H1 (cell line): ENCODE measurements at regions not wholly inside any gene's neighbourhood (a gene's known extent, or its start where the extent isn't known, plus 50 kb on each side); places are given as distances from the start of the nearest gene placed in this dataset.

Source experiments
- CEBPB ChIP-seq: IDR thresholded peaks from 2 replicates; pipeline ENCODE4 v1.6.1; 2012; ENCODE audit warnings: low read depth, low read length
- CHD2 ChIP-seq: IDR thresholded peaks from 2 replicates; pipeline ENCODE4 v1.6.1; 2012; ENCODE audit warnings: low read length, improper control_type of control experiment
- EP300 ChIP-seq, 2 experiments: IDR thresholded peaks; 1 replicate in 1 of 2; 2 replicates in 1 of 2; pipeline ENCODE4 v1.6.1; 2011 to 2012; ENCODE audit warnings: low read depth in 2 of 2, low read length in 2 of 2, mild to moderate bottlenecking in 2 of 2, borderline replicate concordance in 1 of 2, inconsistent platforms in 1 of 2, moderate library complexity in 1 of 2
- EZH2 ChIP-seq: fragments of 200-600 bp; sonication (generic); IDR thresholded peaks from 2 replicates; pipeline ENCODE4 v1.7.1; 2012; ENCODE audit warnings: low read depth, mild to moderate bottlenecking, moderate library complexity, low read length, inconsistent platforms; ENCODE audit not compliant: severe bottlenecking
- HDAC2 ChIP-seq, 2 experiments: fragments of 300-600 bp in 1 of 2; sonication (generic) in 1 of 2; IDR thresholded peaks; 2 replicates each; pipeline ENCODE4 v1.6.1; 2011 to 2012; ENCODE audit warnings: low read depth in 2 of 2, low read length in 2 of 2, mild to moderate bottlenecking in 2 of 2, moderate library complexity in 2 of 2, borderline replicate concordance in 1 of 2, inconsistent platforms in 1 of 2
- JUND ChIP-seq: IDR thresholded peaks from 2 replicates; pipeline ENCODE4 v1.6.1; 2011; ENCODE audit warnings: mild to moderate bottlenecking, improper control_type of control experiment, low read length
- NANOG ChIP-seq: IDR thresholded peaks from 2 replicates; pipeline ENCODE4 v1.6.1; 2011; ENCODE audit warnings: low read length, low read depth, mild to moderate bottlenecking, inconsistent platforms; ENCODE audit not compliant: insufficient read depth, poor library complexity, severe bottlenecking
- POLR2A ChIP-seq, 2 experiments: IDR thresholded peaks; 1 replicate in 1 of 2; 2 replicates in 1 of 2; pipeline ENCODE4 v1.6.1; 2011; ENCODE audit warnings: low read depth in 2 of 2, low read length in 2 of 2, mild to moderate bottlenecking in 2 of 2; ENCODE audit errors: control extremely low read depth in 1 of 2
- RAD21 ChIP-seq, 2 experiments: IDR thresholded peaks in 1 of 2; conservative IDR thresholded peaks in 1 of 2; 2 replicates each; pipeline ENCODE4 v1.6.1; 2011; ENCODE audit warnings: low read depth in 2 of 2, low read length in 2 of 2, improper control_type of control experiment in 1 of 2, inconsistent platforms in 1 of 2, mild to moderate bottlenecking in 1 of 2, moderate library complexity in 1 of 2
- TAF1 ChIP-seq: IDR thresholded peaks from 2 replicates; pipeline ENCODE4 v1.6.1; 2011; ENCODE audit warnings: mild to moderate bottlenecking, low read depth, low read length
- ZNF274 ChIP-seq: IDR thresholded peaks from 2 replicates; pipeline ENCODE4 v1.7.0; 2012; ENCODE audit warnings: low read length, borderline replicate concordance; ENCODE audit errors: extremely low read depth
- TF ChIP-seq, protein P1 (sequence below), 3 experiments: IDR thresholded peaks; 1 replicate in 2 of 3; 2 replicates in 1 of 3; pipeline versions ENCODE4 v1.5.1 to v1.6.1; 2011; ENCODE audit warnings: low read length in 3 of 3, mild to moderate bottlenecking in 3 of 3, inconsistent platforms in 2 of 3, low read depth in 1 of 3, moderate library complexity in 1 of 3; ENCODE audit not compliant: insufficient read depth in 1 of 3; ENCODE audit errors: control extremely low read depth in 1 of 3
- TF ChIP-seq, protein P2 (sequence below): IDR thresholded peaks from 2 replicates; pipeline ENCODE4 v1.6.1; 2012; ENCODE audit warnings: inconsistent platforms
- TF ChIP-seq, protein P3 (sequence below): IDR thresholded peaks from 2 replicates; pipeline ENCODE4 v1.6.1; 2012; ENCODE audit warnings: inconsistent platforms

DNA sequence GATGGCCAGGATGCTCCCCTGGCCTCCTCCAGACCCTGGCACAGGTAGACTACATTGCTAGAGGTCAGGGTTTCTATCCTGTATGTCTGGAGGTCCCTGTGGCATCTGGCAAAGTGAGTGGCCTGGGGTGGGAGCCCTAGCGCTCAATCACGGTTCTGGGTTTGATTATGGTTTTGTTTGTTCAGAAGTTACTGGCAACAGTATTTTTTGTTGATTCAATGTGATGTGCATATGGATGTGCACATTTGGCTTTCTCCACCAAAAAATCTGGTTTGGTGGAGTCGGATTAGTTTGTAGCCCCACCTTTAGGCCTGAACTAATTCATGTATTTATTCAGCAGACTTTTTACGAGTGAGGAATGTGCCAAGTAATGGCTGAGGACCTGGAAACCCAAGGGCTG is 109.7 kb downstream of the VEGFA start:
- no peak for TF ChIP-seq EP300 (IDR thresholded peaks at IDR 0.05; ENCODE audit: borderline replicate concordance in 1 of 2, low read depth in 2 of 2, low read length in 2 of 2)
- no peak for TF ChIP-seq POLR2A (IDR thresholded peaks at IDR 0.05; ENCODE audit: control extremely low read depth in 1 of 2, low read depth in 2 of 2, low read length in 2 of 2)
- no peak for TF ChIP-seq RAD21 (IDR thresholded peaks at IDR 0.05 in 1 of 2, conservative IDR thresholded peaks at IDR 0.05 in 1 of 2; ENCODE audit: low read depth in 2 of 2, low read length in 2 of 2)
- TF ChIP-seq EZH2, result no peak
- TF ChIP-seq, protein P1, sequence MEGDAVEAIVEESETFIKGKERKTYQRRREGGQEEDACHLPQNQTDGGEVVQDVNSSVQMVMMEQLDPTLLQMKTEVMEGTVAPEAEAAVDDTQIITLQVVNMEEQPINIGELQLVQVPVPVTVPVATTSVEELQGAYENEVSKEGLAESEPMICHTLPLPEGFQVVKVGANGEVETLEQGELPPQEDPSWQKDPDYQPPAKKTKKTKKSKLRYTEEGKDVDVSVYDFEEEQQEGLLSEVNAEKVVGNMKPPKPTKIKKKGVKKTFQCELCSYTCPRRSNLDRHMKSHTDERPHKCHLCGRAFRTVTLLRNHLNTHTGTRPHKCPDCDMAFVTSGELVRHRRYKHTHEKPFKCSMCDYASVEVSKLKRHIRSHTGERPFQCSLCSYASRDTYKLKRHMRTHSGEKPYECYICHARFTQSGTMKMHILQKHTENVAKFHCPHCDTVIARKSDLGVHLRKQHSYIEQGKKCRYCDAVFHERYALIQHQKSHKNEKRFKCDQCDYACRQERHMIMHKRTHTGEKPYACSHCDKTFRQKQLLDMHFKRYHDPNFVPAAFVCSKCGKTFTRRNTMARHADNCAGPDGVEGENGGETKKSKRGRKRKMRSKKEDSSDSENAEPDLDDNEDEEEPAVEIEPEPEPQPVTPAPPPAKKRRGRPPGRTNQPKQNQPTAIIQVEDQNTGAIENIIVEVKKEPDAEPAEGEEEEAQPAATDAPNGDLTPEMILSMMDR (IDR thresholded peaks at IDR 0.05; ENCODE audit: control extremely low read depth in 1 of 3, insufficient read depth in 1 of 3, low read depth in 1 of 3, low read length in 3 of 3), result no peak
- no peak for TF ChIP-seq ZNF274
- no peak for TF ChIP-seq TAF1
- TF ChIP-seq HDAC2 (IDR thresholded peaks at IDR 0.05; ENCODE audit: borderline replicate concordance in 1 of 2, low read depth in 2 of 2, low read length in 2 of 2), result no peak
- TF ChIP-seq, protein P2, sequence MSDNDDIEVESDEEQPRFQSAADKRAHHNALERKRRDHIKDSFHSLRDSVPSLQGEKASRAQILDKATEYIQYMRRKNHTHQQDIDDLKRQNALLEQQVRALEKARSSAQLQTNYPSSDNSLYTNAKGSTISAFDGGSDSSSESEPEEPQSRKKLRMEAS, result no peak
- TF ChIP-seq, protein P3, sequence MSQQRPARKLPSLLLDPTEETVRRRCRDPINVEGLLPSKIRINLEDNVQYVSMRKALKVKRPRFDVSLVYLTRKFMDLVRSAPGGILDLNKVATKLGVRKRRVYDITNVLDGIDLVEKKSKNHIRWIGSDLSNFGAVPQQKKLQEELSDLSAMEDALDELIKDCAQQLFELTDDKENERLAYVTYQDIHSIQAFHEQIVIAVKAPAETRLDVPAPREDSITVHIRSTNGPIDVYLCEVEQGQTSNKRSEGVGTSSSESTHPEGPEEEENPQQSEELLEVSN, result no peak
- no peak for TF ChIP-seq CEBPB
- TF ChIP-seq JUND, result no peak
- no peak for TF ChIP-seq NANOG
- TF ChIP-seq CHD2, result no peak
